Astrocyte of the cerebellum (primary cell): ENCODE measurements at regions not wholly inside any gene's neighbourhood (a gene's known extent, or its start where the extent isn't known, plus 50 kb on each side); places are given as distances from the start of the nearest gene placed in this dataset.

ENCODE experiments used
- DNase-seq: peaks from one replicate; pipeline ENCODE4 v3.0.0-alpha.2; 2011; ENCODE audit warnings: low read depth
- H3K4me3 ChIP-seq: 2 replicates; pipeline ENCODE4 v1.5.1; 2011; ENCODE audit warnings: mild to moderate bottlenecking, low read depth, low read length, moderate library complexity
- in situ Hi-C: cut with HindIII; loops from 2 replicates; pipeline ENCODE4 v1.10.0; 2017; ENCODE audit warnings: low sequenced_read_pairs
- TF ChIP-seq, protein P1 (sequence below): IDR thresholded peaks from 2 replicates; pipeline ENCODE4 v1.5.1; 2012; ENCODE audit warnings: low read length, low read depth, moderate library complexity, mild to moderate bottlenecking; ENCODE audit errors: missing control alignments

DNA sequence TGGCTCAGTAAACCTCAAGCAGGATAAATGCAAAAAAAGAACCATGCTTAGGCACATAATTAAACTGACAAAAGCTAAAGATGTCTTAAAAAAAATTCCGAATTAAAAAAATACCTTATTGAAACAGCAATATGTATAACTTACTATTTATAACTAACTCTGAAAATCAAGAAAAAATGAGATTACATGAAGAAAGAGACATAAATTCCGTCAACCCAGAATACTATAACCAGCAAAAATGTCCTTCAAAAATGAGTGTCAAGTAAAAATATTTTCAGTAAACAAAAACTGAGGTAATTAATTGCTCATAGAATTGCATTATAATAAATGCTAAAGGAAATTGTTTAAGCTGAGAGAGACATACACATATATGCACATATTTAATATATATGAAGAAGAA, 474.5 kb upstream of the SYT4 start:
- DNase-seq = no peak
- TF ChIP-seq, protein P1, sequence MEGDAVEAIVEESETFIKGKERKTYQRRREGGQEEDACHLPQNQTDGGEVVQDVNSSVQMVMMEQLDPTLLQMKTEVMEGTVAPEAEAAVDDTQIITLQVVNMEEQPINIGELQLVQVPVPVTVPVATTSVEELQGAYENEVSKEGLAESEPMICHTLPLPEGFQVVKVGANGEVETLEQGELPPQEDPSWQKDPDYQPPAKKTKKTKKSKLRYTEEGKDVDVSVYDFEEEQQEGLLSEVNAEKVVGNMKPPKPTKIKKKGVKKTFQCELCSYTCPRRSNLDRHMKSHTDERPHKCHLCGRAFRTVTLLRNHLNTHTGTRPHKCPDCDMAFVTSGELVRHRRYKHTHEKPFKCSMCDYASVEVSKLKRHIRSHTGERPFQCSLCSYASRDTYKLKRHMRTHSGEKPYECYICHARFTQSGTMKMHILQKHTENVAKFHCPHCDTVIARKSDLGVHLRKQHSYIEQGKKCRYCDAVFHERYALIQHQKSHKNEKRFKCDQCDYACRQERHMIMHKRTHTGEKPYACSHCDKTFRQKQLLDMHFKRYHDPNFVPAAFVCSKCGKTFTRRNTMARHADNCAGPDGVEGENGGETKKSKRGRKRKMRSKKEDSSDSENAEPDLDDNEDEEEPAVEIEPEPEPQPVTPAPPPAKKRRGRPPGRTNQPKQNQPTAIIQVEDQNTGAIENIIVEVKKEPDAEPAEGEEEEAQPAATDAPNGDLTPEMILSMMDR = no peak
- in situ Hi-C loops = no loop called here
- no peak overlapping the region for H3K4me3 ChIP-seq

DNA sequence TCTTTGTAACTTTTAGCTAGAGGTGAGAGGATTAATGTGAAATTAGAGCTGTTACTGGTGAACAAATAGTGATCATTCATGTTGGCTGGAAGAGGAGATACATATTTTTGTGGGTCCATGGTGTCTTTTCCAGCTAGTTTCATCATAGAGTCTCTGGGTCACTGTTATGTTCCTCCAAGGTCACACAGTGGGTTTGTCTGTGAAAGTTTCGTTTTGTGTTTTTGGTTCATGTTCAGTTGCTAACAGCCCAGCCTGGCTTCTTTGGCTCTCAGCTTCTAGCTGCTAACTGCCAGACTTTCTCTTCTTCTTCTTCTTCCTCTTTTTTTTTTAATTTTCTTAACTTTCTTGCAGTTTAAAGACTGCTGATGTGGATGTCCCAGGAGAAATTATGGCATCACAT, 480.0 kb upstream of the SYT4 start:
- TF ChIP-seq, protein P1 = no peak
- in situ Hi-C loops = no loop called here
- DNase-seq = no peak
- H3K4me3 ChIP-seq = no peak overlapping the region

DNA sequence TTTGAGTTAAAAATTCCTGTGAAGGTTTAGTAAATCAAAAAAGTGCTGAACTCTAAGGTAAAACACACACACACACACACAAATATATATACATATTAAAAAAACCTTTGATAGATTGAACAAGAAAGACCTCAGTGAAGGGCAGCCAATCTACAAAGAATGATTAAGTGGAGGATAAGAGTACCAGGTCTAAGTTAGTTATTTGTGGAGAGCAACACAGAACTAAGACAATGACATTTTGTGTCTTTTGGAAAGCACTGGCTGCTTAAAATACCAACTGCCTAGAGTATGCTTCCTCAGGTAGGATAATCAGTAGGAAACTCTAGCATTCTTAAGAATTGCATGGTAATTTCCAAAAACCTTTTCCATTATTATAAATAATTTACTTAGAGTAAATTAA, 481.4 kb upstream of the SYT4 start:
- TF ChIP-seq, protein P1 = no peak
- H3K4me3 ChIP-seq = no peak overlapping the region
- DNase-seq = no peak
- in situ Hi-C loops = no loop called here

DNA sequence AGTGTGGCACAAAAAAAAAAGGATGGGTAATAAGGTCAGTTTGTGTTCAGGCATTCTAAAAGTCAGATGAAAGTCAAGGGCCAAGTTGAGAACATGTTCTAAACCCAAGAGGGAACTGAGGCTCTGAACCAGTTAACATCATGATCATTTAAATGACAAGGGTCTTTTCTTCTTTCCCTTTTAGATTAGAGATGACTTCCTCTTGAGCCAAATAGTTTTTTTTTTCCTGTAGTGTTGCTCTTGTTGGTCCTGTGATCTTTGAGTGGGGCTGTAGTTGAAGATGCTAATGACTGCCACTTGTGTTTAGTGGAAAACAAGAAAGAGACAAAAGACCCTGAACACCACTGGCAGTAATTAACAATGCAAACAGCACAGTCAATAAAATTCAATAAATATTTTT, 482.7 kb upstream of the SYT4 start:
- TF ChIP-seq, protein P1 = no peak
- no peak for DNase-seq
- H3K4me3 ChIP-seq = no peak overlapping the region
- in situ Hi-C loops = no loop called here

DNA sequence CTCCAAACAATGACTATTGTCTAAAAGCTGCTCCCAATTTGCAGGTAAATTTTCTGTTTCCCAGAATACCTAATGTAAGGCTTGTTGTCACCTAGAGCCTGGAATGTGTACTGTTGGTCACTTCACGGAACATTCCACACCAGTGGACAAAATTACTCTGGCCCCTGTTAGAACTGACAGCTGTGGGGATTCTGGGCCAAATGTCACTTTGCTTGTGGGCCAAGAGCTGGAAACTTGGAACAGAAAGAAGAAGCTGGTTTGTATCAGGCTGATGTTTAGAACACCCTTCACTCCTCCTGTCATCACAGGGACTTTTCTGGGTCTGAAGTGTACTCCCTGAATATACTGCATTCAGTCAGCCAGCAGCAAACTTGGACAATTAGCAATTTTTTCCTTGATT, 495.6 kb upstream of the SYT4 start:
- no peak for DNase-seq
- TF ChIP-seq, protein P1 = no peak
- in situ Hi-C loops = no loop called here
- no peak overlapping the region for H3K4me3 ChIP-seq

DNA sequence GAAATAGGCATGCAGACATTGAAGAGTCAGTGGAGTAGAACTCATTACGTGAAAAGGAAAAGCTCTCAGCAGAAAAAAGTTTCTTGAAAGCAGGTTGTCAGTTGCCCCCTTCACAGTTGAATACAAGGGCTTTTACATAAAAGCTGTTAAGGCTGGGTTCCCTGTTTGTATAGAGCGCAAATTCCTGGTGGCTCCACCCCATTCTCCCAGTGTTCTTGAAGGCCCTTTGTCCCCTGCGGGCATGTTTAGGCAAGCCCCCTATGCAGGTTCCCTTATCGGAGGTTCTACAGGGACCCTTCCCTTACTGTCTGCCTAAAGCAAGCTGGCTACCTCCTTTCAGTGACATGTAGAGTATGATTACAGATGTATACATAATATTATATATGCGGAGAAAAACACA, 497.2 kb upstream of the SYT4 start:
- TF ChIP-seq, protein P1 = no peak
- no peak overlapping the region for H3K4me3 ChIP-seq
- DNase-seq = no peak
- in situ Hi-C loops = no loop called here

DNA sequence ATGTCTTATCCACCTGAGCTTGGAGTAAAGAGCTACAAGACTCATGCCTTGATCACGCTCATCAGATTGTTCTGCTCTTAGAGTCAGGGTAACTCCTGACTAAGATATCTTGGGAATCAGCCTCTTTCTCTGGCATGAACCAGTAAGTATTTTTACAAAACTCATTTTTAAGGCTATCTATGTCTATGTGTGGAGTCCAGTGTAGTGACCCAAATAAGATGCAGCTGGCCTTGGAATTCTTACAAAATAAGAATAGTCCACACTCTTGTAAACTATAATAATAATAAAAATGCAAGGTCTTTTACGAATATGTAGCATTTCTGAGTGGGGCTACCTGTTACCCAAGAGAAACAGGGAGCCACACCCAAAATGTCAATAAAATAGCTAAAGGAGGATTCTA, 498.3 kb upstream of the SYT4 start:
- TF ChIP-seq, protein P1 = no peak
- H3K4me3 ChIP-seq = no peak overlapping the region
- DNase-seq = no peak
- in situ Hi-C loops = no loop called here
